Type B pancreatic cell (in vitro differentiated cells): ENCODE measurements at regions not wholly inside any gene's neighbourhood (a gene's known extent, or its start where the extent isn't known, plus 50 kb on each side); places are given as distances from the start of the nearest gene placed in this dataset.

Experiments used
- DNase-seq: peaks from one replicate; pipeline ENCODE4 v3.0.0; 2021; ENCODE audit warnings: mixed read lengths; ENCODE audit not compliant: unreplicated experiment; ENCODE audit errors: extremely low spot score
- H3K27ac Mint-ChIP-seq: 2 replicates; pipeline ENCODE4 v1.8.0; 2021; ENCODE audit warnings: mild to moderate bottlenecking, mixed read lengths
- H3K27me3 Mint-ChIP-seq: 2 replicates; pipeline ENCODE4 v1.8.0; 2021; ENCODE audit warnings: mixed read lengths
- H3K36me3 Mint-ChIP-seq: 2 replicates; pipeline ENCODE4 v1.8.0; 2021; ENCODE audit warnings: mixed read lengths
- H3K4me1 Mint-ChIP-seq: one replicate; pipeline ENCODE4 v1.8.0; 2021; ENCODE audit warnings: mixed read lengths; ENCODE audit not compliant: unreplicated experiment
- H3K4me3 Mint-ChIP-seq: 2 replicates; pipeline ENCODE4 v1.8.0; 2021; ENCODE audit warnings: mild to moderate bottlenecking, mixed read lengths
- H3K9me3 Mint-ChIP-seq: 2 replicates; pipeline ENCODE4 v1.8.0; 2021; ENCODE audit warnings: mixed read lengths
- CTCF ChIP-seq: fragments of 200-600 bp; sonication (generic); conservative IDR thresholded peaks from 2 replicates; pipeline ENCODE4 v1.5.0; 2021; ENCODE audit warnings: antibody characterized with exemption, mild to moderate bottlenecking

- no peaks in the 10 kb centered on the region for H3K9me3 Mint-ChIP-seq
- H3K4me3 Mint-ChIP-seq, result no peak overlapping the region
- peaks cover 16% of the 10 kb centered on the region for H3K27me3 Mint-ChIP-seq
Observed at GRCh38 chr18:24726727-24727492, 266.5 kb downstream of the HRH4 start.

GRCh38 chr18:24727685-24728084, 267.2 kb downstream of the HRH4 start:
- Mint-ChIP-seq H3K4me1 (peaks cover 19% of the 10 kb centered on the region), H3K9me3 (no peaks in the 10 kb centered on the region), H3K27me3 (peaks cover 16% of the 10 kb centered on the region), H3K4me3 (no peak overlapping the region), H3K27ac (no peak overlapping the region), H3K36me3 (no peaks in the 10 kb centered on the region)
- no peak for DNase-seq
- no peak for TF ChIP-seq CTCF

More at GRCh38 chr18:24726727-24727492, 266.5 kb downstream of the HRH4 start:
- H3K4me1 Mint-ChIP-seq, result peaks cover 19% of the 10 kb centered on the region
- DNase-seq, result no peak
- peak; percentile 96 for TF ChIP-seq CTCF
- H3K27ac Mint-ChIP-seq, result no peak overlapping the region
- H3K36me3 Mint-ChIP-seq, result no peaks in the 10 kb centered on the region

GRCh38 chr18:24731158-24731557, 270.7 kb downstream of the HRH4 start:
- Mint-ChIP-seq H3K27me3 (peaks cover 16% of the 10 kb centered on the region), H3K27ac (peak overlapping the region; percentile 85), H3K4me1 (peaks cover 17% of the 10 kb centered on the region), H3K36me3 (no peaks in the 10 kb centered on the region), H3K9me3 (no peaks in the 10 kb centered on the region), H3K4me3 (peak overlapping the region; percentile 27)
- DNase-seq, result no peak
- no peak for TF ChIP-seq CTCF

- peak overlapping the region; percentile 8 for H3K4me3 Mint-ChIP-seq
- peak overlapping the region; percentile 85 for H3K27ac Mint-ChIP-seq
- H3K4me1 Mint-ChIP-seq, result peaks cover 9% of the 10 kb centered on the region
- no peak for TF ChIP-seq CTCF
- no peak for DNase-seq
- H3K9me3 Mint-ChIP-seq, result no peaks in the 10 kb centered on the region
- H3K27me3 Mint-ChIP-seq, result peaks cover 16% of the 10 kb centered on the region
- no peaks in the 10 kb centered on the region for H3K36me3 Mint-ChIP-seq
Observed at GRCh38 chr18:24731981-24732380, 271.5 kb downstream of the HRH4 start.

- peaks cover 4% of the 10 kb centered on the region for H3K4me1 Mint-ChIP-seq
Observed at GRCh38 chr18:24734058-24734457, 273.6 kb downstream of the HRH4 start.

More at GRCh38 chr18:24734058-24734457, 273.6 kb downstream of the HRH4 start:
- TF ChIP-seq CTCF, result peak; percentile 67
- Mint-ChIP-seq H3K27me3 (peaks cover 16% of the 10 kb centered on the region), H3K9me3 (no peaks in the 10 kb centered on the region), H3K4me3 (no peak overlapping the region), H3K27ac (no peak overlapping the region), H3K36me3 (no peaks in the 10 kb centered on the region)
- DNase-seq, result no peak
